SK-N-SH (cell line): ENCODE measurements at regions not wholly inside any gene's neighbourhood (a gene's known extent, or its start where the extent isn't known, plus 50 kb on each side); places are given as distances from the start of the nearest gene placed in this dataset.

ENCODE experiments used
- CTCF ChIA-PET: fragments of 300-600, 350-600 bp; formaldehyde crosslinking; extraction: SDS; loops from one replicate; lab custom pipeline; 2021; lab: Yijun Ruan, JAX
- POLR2A ChIA-PET: fragments of 350-600 bp; sonication (Branson Sonifier 250); formaldehyde crosslinking; extraction: SDS; loops from one replicate; lab custom pipeline; 2020; ENCODE audit warnings: antibody characterized with exemption, inconsistent platforms; lab: Yijun Ruan, JAX
- DNase-seq: peaks from one replicate; pipeline ENCODE4 v3.0.0; 2012
- H2AFZ ChIP-seq: fragments of 200-600 bp; sonication (generic); 2 replicates; pipeline ENCODE4 v1.8.1; 2016; ENCODE audit warnings: antibody characterized with exemption, mild to moderate bottlenecking, low read depth
- H3F3A ChIP-seq: fragments of 200-600 bp; sonication (generic); replicated peaks from 2 replicates; pipeline ENCODE3; 2016; ENCODE audit warnings: antibody characterized with exemption, mild to moderate bottlenecking; ENCODE audit not compliant: insufficient read depth
- H3K27ac ChIP-seq, 2 experiments: fragments of 200-500 bp in 1 of 2; fragments of 200-600 bp in 1 of 2; sonication (Bioruptor generic) in 1 of 2; sonication (generic), shearing (Covaris generic) in 1 of 2; 2 replicates each; pipeline versions ENCODE4 v1.5.1 to v1.6.1; 2014 to 2016; ENCODE audit warnings: low read depth in 2 of 2, inconsistent platforms in 1 of 2, low read length in 1 of 2, mild to moderate bottlenecking in 1 of 2, mixed read lengths in 1 of 2
- H3K27me3 ChIP-seq: fragments of 200-600 bp; sonication (generic), shearing (Covaris generic); 2 replicates; pipeline ENCODE4 v1.6.1; 2016; ENCODE audit warnings: mixed run types; ENCODE audit not compliant: insufficient read depth
- H3K36me3 ChIP-seq, 2 experiments: fragments of 200-500 bp in 1 of 2; fragments of 200-600 bp in 1 of 2; sonication (Bioruptor generic) in 1 of 2; sonication (generic) in 1 of 2; replicated peaks in 1 of 2; 2 replicates each; pipeline versions ENCODE3 to v1.5.1; 2014 to 2016; ENCODE audit warnings: low read length in 1 of 2, mild to moderate bottlenecking in 1 of 2; ENCODE audit not compliant: insufficient read depth in 2 of 2, control insufficient read depth in 1 of 2
- H3K4me1 ChIP-seq, 2 experiments: fragments of 200-500 bp in 1 of 2; fragments of 200-600 bp in 1 of 2; sonication (Bioruptor generic) in 1 of 2; sonication (generic), shearing (Covaris generic) in 1 of 2; 2 replicates each; pipeline versions ENCODE4 v1.5.1 to v1.6.1; 2014 to 2016; ENCODE audit warnings: low read depth in 1 of 2, low read length in 1 of 2, mixed run types in 1 of 2; ENCODE audit not compliant: insufficient read depth in 2 of 2, control insufficient read depth in 1 of 2
- H3K4me2 ChIP-seq: fragments of 200-600 bp; sonication (generic), shearing (Covaris generic); 2 replicates; pipeline ENCODE4 v1.6.1; 2017; ENCODE audit warnings: mixed run types
- H3K4me3 ChIP-seq, 2 experiments: fragments of 200-500 bp in 1 of 2; fragments of 200-600 bp in 1 of 2; sonication (Bioruptor generic) in 1 of 2; sonication (generic), shearing (Covaris generic) in 1 of 2; 2 replicates each; pipeline versions ENCODE4 v1.5.1 to v1.8.1; 2014 to 2016; ENCODE audit warnings: low read depth in 2 of 2, inconsistent platforms in 1 of 2, low read length in 1 of 2, mild to moderate bottlenecking in 1 of 2, mixed read lengths in 1 of 2, moderate library complexity in 1 of 2
- H3K79me2 ChIP-seq: fragments of 200-600 bp; sonication (generic); 2 replicates; pipeline ENCODE4 v1.8.1; 2017; ENCODE audit warnings: mild to moderate bottlenecking; ENCODE audit not compliant: insufficient read depth
- H3K9ac ChIP-seq: fragments of 200-600 bp; sonication (generic); 2 replicates; pipeline ENCODE4 v1.6.1; 2017; ENCODE audit warnings: mixed run types
- H3K9me2 ChIP-seq: fragments of 200-600 bp; sonication (generic); 2 replicates; pipeline ENCODE4 v1.6.1; 2017; ENCODE audit warnings: mixed run types
- H3K9me3 ChIP-seq: fragments of 200-600 bp; sonication (generic); 2 replicates; pipeline ENCODE4 v1.6.1; 2017; ENCODE audit warnings: mixed run types, mild to moderate bottlenecking, moderate library complexity
- H4K20me1 ChIP-seq: fragments of 200-600 bp; sonication (generic); 2 replicates; pipeline ENCODE4 v1.6.1; 2017; ENCODE audit warnings: mild to moderate bottlenecking, mixed run types; ENCODE audit not compliant: insufficient read depth
- CHD2 ChIP-seq: fragments of 150-350 bp; IDR thresholded peaks from 2 replicates; pipeline ENCODE4 v1.6.1; 2018; ENCODE audit warnings: low read length; ENCODE audit not compliant: partially characterized antibody
- CTCF ChIP-seq: fragments of 200-600 bp; sonication (generic); IDR thresholded peaks from 2 replicates; pipeline ENCODE4 v1.6.1; 2017; ENCODE audit warnings: antibody characterized with exemption, mild to moderate bottlenecking, moderate library complexity
- ELF1 ChIP-seq: IDR thresholded peaks from 2 replicates; pipeline ENCODE4 v1.4.0; 2012
- EZH2phosphoT487 ChIP-seq: fragments of 200-600 bp; sonication (generic); IDR thresholded peaks from 2 replicates; pipeline ENCODE4 v1.6.1; 2017; ENCODE audit warnings: low read depth, mixed run types, mild to moderate bottlenecking, antibody characterized with exemption, moderate library complexity, borderline replicate concordance
- FOSL2 ChIP-seq: IDR thresholded peaks from 2 replicates; pipeline ENCODE4 v1.4.0; 2012; ENCODE audit warnings: low read depth, mild to moderate bottlenecking, moderate library complexity, borderline replicate concordance
- GABPA ChIP-seq: IDR thresholded peaks from 2 replicates; pipeline ENCODE4 v1.4.0; 2012; ENCODE audit warnings: low read depth, mild to moderate bottlenecking
- GATA2 ChIP-seq: sonication (generic); formaldehyde crosslinking; IDR thresholded peaks from 2 replicates; pipeline ENCODE4 v1.5.0; 2020; ENCODE audit warnings: mild to moderate bottlenecking, missing genetic modification reagents
- MXI1 ChIP-seq: IDR thresholded peaks from 2 replicates; pipeline ENCODE4 v1.6.1; 2012; ENCODE audit warnings: mild to moderate bottlenecking, low read depth, low read length, improper control_type of control experiment
- NRF1 ChIP-seq: IDR thresholded peaks from 2 replicates; pipeline ENCODE4 v1.6.1; 2012; ENCODE audit warnings: low read depth, mild to moderate bottlenecking, low read length
- POLR2AphosphoS5 ChIP-seq: IDR thresholded peaks from 2 replicates; pipeline ENCODE4 v1.6.1; 2012; ENCODE audit warnings: low read depth, low read length
- RCOR1 ChIP-seq: fragments of 150-350 bp; IDR thresholded peaks from 2 replicates; pipeline ENCODE4 v1.6.1; 2017; ENCODE audit warnings: antibody characterized with exemption, low read length
- REST ChIP-seq: IDR thresholded peaks from 2 replicates; pipeline ENCODE4 v1.6.1; 2012; ENCODE audit warnings: mild to moderate bottlenecking, low read depth, low read length, moderate library complexity
- RXRA ChIP-seq: IDR thresholded peaks from 2 replicates; pipeline ENCODE4 v1.4.0; 2012; ENCODE audit warnings: low read depth, mild to moderate bottlenecking, borderline replicate concordance
- SIN3A ChIP-seq: IDR thresholded peaks from 2 replicates; pipeline ENCODE4 v1.6.1; 2012; ENCODE audit warnings: low read depth, mild to moderate bottlenecking, low read length, moderate library complexity, borderline replicate concordance
- SMC3 ChIP-seq: IDR thresholded peaks from 2 replicates; pipeline ENCODE4 v1.6.1; 2012; ENCODE audit warnings: low read depth, low read length, improper control_type of control experiment
- TAF1 ChIP-seq: IDR thresholded peaks from 2 replicates; pipeline ENCODE4 v1.6.1; 2012; ENCODE audit warnings: low read depth, mild to moderate bottlenecking, low read length, moderate library complexity, borderline replicate concordance
- USF2 ChIP-seq: fragments of 150-350 bp; IDR thresholded peaks from 2 replicates; pipeline ENCODE4 v1.6.1; 2017; ENCODE audit warnings: antibody characterized with exemption, low read length, low read depth, borderline replicate concordance
- YY1 ChIP-seq: IDR thresholded peaks from 2 replicates; pipeline ENCODE4 v1.4.0; 2012; ENCODE audit warnings: low read depth, mild to moderate bottlenecking
- ZBTB33 ChIP-seq: IDR thresholded peaks from 2 replicates; pipeline ENCODE4 v1.4.0; 2012; ENCODE audit warnings: low read depth, borderline replicate concordance
- WGBS: methylation state at CpG from one replicate; pipeline ENCODE4 v1.1.6; 2017; ENCODE audit warnings: low lambda C conversion rate; 5-methylcytosine and 5-hydroxymethylcytosine counted together

- Histone ChIP-seq H3K4me3 (no peak overlapping the region), H3F3A (no peaks in the 10 kb centered on the region), H4K20me1 (no peaks in the 10 kb centered on the region), H3K79me2 (no peaks in the 10 kb centered on the region), H3K36me3 (no peaks in the 10 kb centered on the region), H2AFZ (no peak overlapping the region), H3K9me2 (no peaks in the 10 kb centered on the region), H3K27ac (no peak overlapping the region), H3K9me3 (no peaks in the 10 kb centered on the region), H3K4me1 (no peaks in the 10 kb centered on the region; a peak in 1 of 4 replicates), H3K4me2 (no peak overlapping the region), H3K27me3 (no peaks in the 10 kb centered on the region), H3K9ac (no peak overlapping the region)
- WGBS = 97% methylated on average over 3 of the region's 3 CpGs
- TF ChIP-seq RXRA = no peak
- no peak for TF ChIP-seq CTCF
- no peak for TF ChIP-seq FOSL2
- no peak for TF ChIP-seq RCOR1
- TF ChIP-seq SMC3 = no peak
- TF ChIP-seq ELF1 = no peak
- no peak for TF ChIP-seq EZH2phosphoT487
- no peak for TF ChIP-seq ZBTB33
- no peak for TF ChIP-seq YY1
- no peak for TF ChIP-seq USF2
- no peak for TF ChIP-seq TAF1
- no peak for TF ChIP-seq POLR2AphosphoS5
- no peak for TF ChIP-seq MXI1
- no peak for TF ChIP-seq GABPA
- no peak for TF ChIP-seq SIN3A
- no peak for TF ChIP-seq CHD2
- TF ChIP-seq GATA2 (CRISPR knock-in tag) = no peak
- no peak for TF ChIP-seq REST
- no peak for TF ChIP-seq NRF1
- CTCF ChIA-PET = no interaction called here
- POLR2A ChIA-PET = no interaction called here
- DNase-seq = no peak
Observed at GRCh38 chr5:74401946-74402320, 238.6 kb downstream of the ENC1 start.
